Cardiac fibroblast (primary cell): ENCODE measurements at regions not wholly inside any gene's neighbourhood (a gene's known extent, or its start where the extent isn't known, plus 50 kb on each side); places are given as distances from the start of the nearest gene placed in this dataset.

Experiments used
- DNase-seq, 2 donors: peaks; one replicate each; pipeline versions ENCODE4 v3.0.0 to v3.0.0-alpha.2; 2010; ENCODE audit warnings: low read depth in 2 of 2
- H3K4me3 ChIP-seq, 2 donors: replicated peaks in 1 of 2; 1 replicate in 1 of 2; 2 replicates in 1 of 2; pipeline ENCODE4 v1.5.1; 2011; ENCODE audit warnings: low read depth in 2 of 2, low read length in 2 of 2, mild to moderate bottlenecking in 2 of 2, moderate library complexity in 1 of 2
- TF ChIP-seq, protein P1 (sequence below): IDR thresholded peaks from one replicate; pipeline ENCODE4 v1.5.1; 2011; ENCODE audit warnings: low read depth, mild to moderate bottlenecking, low read length, inconsistent platforms

GRCh38 chr7:52021343-52021742 lies 704.7 kb upstream of the COBL start:
- no peak for DNase-seq
- TF ChIP-seq, protein P1, sequence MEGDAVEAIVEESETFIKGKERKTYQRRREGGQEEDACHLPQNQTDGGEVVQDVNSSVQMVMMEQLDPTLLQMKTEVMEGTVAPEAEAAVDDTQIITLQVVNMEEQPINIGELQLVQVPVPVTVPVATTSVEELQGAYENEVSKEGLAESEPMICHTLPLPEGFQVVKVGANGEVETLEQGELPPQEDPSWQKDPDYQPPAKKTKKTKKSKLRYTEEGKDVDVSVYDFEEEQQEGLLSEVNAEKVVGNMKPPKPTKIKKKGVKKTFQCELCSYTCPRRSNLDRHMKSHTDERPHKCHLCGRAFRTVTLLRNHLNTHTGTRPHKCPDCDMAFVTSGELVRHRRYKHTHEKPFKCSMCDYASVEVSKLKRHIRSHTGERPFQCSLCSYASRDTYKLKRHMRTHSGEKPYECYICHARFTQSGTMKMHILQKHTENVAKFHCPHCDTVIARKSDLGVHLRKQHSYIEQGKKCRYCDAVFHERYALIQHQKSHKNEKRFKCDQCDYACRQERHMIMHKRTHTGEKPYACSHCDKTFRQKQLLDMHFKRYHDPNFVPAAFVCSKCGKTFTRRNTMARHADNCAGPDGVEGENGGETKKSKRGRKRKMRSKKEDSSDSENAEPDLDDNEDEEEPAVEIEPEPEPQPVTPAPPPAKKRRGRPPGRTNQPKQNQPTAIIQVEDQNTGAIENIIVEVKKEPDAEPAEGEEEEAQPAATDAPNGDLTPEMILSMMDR: no peak
- no peak overlapping the region for H3K4me3 ChIP-seq

GRCh38 chr7:52018680-52019054 lies 702.1 kb upstream of the COBL start:
- no peak for DNase-seq
- TF ChIP-seq, protein P1: no peak
- H3K4me3 ChIP-seq: no peak overlapping the region

GRCh38 chr7:52017802-52018679 lies 701.4 kb upstream of the COBL start:
- TF ChIP-seq, protein P1: peak; percentile 15
- DNase-seq: no peak
- H3K4me3 ChIP-seq: no peak overlapping the region

GRCh38 chr7:52009181-52009580 lies 692.6 kb upstream of the COBL start:
- H3K4me3 ChIP-seq: no peak overlapping the region
- TF ChIP-seq, protein P1: no peak
- DNase-seq: no peak

DNA sequence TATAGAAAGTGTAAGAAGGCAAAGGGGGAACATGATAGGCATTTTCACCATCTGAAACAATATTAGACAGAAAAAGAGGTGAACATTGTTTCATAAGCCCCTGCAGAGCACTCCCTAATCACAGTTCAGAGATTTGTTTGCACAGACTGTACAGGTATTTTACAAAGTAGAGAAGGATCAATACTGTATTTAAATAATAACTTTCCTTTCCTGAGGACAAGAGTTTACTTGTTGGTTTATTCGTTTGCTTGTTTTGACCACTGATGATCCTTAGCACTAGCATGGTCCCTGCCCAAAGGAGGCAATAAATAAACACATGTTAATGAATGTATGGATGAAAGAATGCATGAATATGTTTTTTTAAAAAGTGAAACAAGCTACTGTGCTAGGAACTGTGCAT lies 690.1 kb upstream of the COBL start:
- TF ChIP-seq, protein P1: no peak
- no peak overlapping the region for H3K4me3 ChIP-seq
- DNase-seq: no peak

DNA sequence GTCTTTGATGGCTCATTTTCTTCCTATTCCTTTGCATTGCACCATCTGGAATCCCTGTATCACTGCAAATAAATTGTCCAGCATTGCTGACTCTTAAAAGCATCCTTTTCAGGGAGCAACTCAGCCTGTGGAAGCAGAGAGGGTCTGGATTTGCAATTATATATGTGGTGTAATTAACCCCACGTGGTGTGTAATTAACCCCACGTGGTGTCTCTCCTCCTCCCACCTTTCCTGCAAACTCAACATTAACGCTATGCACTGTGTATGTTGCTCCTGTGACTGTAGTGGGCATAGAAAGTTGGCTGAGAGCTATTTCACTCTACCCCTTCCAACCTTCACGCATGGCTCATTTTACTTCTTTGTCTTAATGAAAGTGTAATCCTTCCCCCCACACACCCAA lies 689.0 kb upstream of the COBL start:
- TF ChIP-seq, protein P1: no peak
- DNase-seq: no peak
- H3K4me3 ChIP-seq: no peak overlapping the region
